Loucy (cell line): ENCODE measurements at regions not wholly inside any gene's neighbourhood (a gene's known extent, or its start where the extent isn't known, plus 50 kb on each side); places are given as distances from the start of the nearest gene placed in this dataset.

Experiments used
- EZH2phosphoT487 ChIP-seq: fragments of 200-600 bp; IDR thresholded peaks from 2 replicates; pipeline ENCODE4 v1.6.1; 2018; ENCODE audit warnings: antibody characterized with exemption, mild to moderate bottlenecking, moderate library complexity, borderline replicate concordance
- TF ChIP-seq, protein P1 (sequence below): fragments of 200-600 bp; sonication (generic); conservative IDR thresholded peaks from 2 replicates; pipeline ENCODE4 v1.5.1; 2014; ENCODE audit warnings: mild to moderate bottlenecking, antibody characterized with exemption, low read length

GRCh38 chr2:15082105-15083058, 449.9 kb downstream of the LRATD1 start:
- TF ChIP-seq, protein P1, sequence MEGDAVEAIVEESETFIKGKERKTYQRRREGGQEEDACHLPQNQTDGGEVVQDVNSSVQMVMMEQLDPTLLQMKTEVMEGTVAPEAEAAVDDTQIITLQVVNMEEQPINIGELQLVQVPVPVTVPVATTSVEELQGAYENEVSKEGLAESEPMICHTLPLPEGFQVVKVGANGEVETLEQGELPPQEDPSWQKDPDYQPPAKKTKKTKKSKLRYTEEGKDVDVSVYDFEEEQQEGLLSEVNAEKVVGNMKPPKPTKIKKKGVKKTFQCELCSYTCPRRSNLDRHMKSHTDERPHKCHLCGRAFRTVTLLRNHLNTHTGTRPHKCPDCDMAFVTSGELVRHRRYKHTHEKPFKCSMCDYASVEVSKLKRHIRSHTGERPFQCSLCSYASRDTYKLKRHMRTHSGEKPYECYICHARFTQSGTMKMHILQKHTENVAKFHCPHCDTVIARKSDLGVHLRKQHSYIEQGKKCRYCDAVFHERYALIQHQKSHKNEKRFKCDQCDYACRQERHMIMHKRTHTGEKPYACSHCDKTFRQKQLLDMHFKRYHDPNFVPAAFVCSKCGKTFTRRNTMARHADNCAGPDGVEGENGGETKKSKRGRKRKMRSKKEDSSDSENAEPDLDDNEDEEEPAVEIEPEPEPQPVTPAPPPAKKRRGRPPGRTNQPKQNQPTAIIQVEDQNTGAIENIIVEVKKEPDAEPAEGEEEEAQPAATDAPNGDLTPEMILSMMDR, result no peak
- TF ChIP-seq EZH2phosphoT487, result no peak
